ENCODE measurements at regions not wholly inside any gene's neighbourhood (a gene's known extent, or its start where the extent isn't known, plus 50 kb on each side); places are given as distances from the start of the nearest gene placed in this dataset.
A peak's percentile ranks its signal among the peaks of the same experiment; 100 is the strongest.
"Not testable (repeated sequence)": the region's sequence is repeated elsewhere in the genome, so short reads cannot be mapped to it uniquely, and the experiment has no call there.

GRCh38 chr5:15021266-15022046, 149.9 kb upstream of the ANKH start:
- peak; percentile 78 for DNase-seq (ENCODE audit: low spot score)

GRCh38 chr5:15020736-15021135, 149.2 kb upstream of the ANKH start:
- no peak for DNase-seq (ENCODE audit: low spot score)

GRCh38 chr5:15014809-15015208, 143.2 kb upstream of the ANKH start:
- DNase-seq (ENCODE audit: low spot score), result no peak

GRCh38 chr5:15013654-15014463, 142.3 kb upstream of the ANKH start:
- no peak for DNase-seq (ENCODE audit: low spot score)

- DNase-seq (ENCODE audit: low spot score), result no peak
Measured at GRCh38 chr5:15012061-15012460, 140.5 kb upstream of the ANKH start.

GRCh38 chr5:15010936-15011335, 139.4 kb upstream of the ANKH start:
- no peak for DNase-seq (ENCODE audit: low spot score)

- no peak for DNase-seq (ENCODE audit: low spot score)
Measured at GRCh38 chr5:15009420-15009819, 137.8 kb upstream of the ANKH start.

- no peak for DNase-seq (ENCODE audit: low spot score)
Measured at GRCh38 chr5:15008921-15009320, 137.3 kb upstream of the ANKH start.

- DNase-seq (ENCODE audit: low spot score), result peak; percentile 90
Measured at GRCh38 chr5:15008476-15008875, 136.9 kb upstream of the ANKH start.

GRCh38 chr5:15007646-15008045, 136.1 kb upstream of the ANKH start:
- no peak for DNase-seq (ENCODE audit: low spot score)

GRCh38 chr5:15004506-15004905, 132.9 kb upstream of the ANKH start:
- no peak for DNase-seq (ENCODE audit: low spot score)

- peak; percentile 84 for DNase-seq (ENCODE audit: low spot score)
Measured at GRCh38 chr5:15003511-15003920, 131.9 kb upstream of the ANKH start.

GRCh38 chr5:15002791-15003190, 131.2 kb upstream of the ANKH start:
- no peak for DNase-seq (ENCODE audit: low spot score)

- DNase-seq (ENCODE audit: low spot score), result no peak
Measured at GRCh38 chr5:15002173-15002572, 130.6 kb upstream of the ANKH start.

- no peak for DNase-seq (ENCODE audit: low spot score)
Measured at GRCh38 chr5:15001517-15001916, 129.9 kb upstream of the ANKH start.

- no peak for DNase-seq (ENCODE audit: low spot score)
Measured at GRCh38 chr5:14998491-14998890, 126.9 kb upstream of the ANKH start.

- no peak for DNase-seq (ENCODE audit: low spot score)
Measured at GRCh38 chr5:14996997-14997396, 125.4 kb upstream of the ANKH start.

- no peak for DNase-seq (ENCODE audit: low spot score)
Measured at GRCh38 chr5:14995229-14995628, 123.7 kb upstream of the ANKH start.

GRCh38 chr5:14993459-14994133, 122.0 kb upstream of the ANKH start:
- DNase-seq (ENCODE audit: low spot score), result not testable (repeated sequence)

- DNase-seq (ENCODE audit: low spot score), result not testable (repeated sequence)
Measured at GRCh38 chr5:14992751-14993458, 121.3 kb upstream of the ANKH start.

- DNase-seq (ENCODE audit: low spot score), result no peak
Measured at GRCh38 chr5:14988223-14988622, 116.6 kb upstream of the ANKH start.

- no peak for DNase-seq (ENCODE audit: low spot score)
Measured at GRCh38 chr5:14986413-14986812, 114.8 kb upstream of the ANKH start.

All from AG08396 (cell line).